Epithelial cell of esophagus (primary cell): ENCODE measurements at regions not wholly inside any gene's neighbourhood (a gene's known extent, or its start where the extent isn't known, plus 50 kb on each side); places are given as distances from the start of the nearest gene placed in this dataset.
A peak's percentile ranks its signal among the peaks of the same experiment; 100 is the strongest.
"Not testable (repeated sequence)": the region's sequence is repeated elsewhere in the genome, so short reads cannot be mapped to it uniquely, and the experiment has no call there.

Source experiments
- DNase-seq: peaks from one replicate; pipeline ENCODE4 v3.0.0; 2010; ENCODE audit warnings: low read depth
- H3K4me3 ChIP-seq: 2 replicates; pipeline ENCODE4 v1.5.1; 2011; ENCODE audit warnings: mild to moderate bottlenecking, low read length, control low read depth
- TF ChIP-seq, protein P1 (sequence below): IDR thresholded peaks from 2 replicates; pipeline ENCODE4 v1.5.1; 2011; ENCODE audit warnings: low read depth, mild to moderate bottlenecking, low read length, control low read depth, inconsistent platforms; ENCODE audit not compliant: insufficient read depth; ENCODE audit errors: missing control alignments

DNA sequence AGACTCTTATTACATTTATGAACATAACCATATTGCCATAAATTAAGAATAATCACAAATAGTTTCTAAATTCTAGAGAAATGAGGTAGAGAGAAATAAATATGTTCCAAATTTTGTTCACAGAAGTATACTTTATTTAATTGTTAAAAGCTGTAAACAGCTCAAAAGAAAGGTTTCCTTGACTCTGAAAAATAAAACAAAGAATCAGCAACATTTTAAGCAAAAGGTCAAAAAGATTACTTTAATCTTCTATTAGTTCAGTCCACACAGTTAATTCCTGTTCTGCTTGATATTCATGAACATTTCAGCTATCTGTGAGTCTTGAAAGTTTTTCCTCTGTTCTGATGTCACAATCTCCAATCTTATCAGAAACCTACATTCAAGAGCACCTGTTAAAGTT is 197.9 kb downstream of the GJA1 start:
- TF ChIP-seq, protein P1, sequence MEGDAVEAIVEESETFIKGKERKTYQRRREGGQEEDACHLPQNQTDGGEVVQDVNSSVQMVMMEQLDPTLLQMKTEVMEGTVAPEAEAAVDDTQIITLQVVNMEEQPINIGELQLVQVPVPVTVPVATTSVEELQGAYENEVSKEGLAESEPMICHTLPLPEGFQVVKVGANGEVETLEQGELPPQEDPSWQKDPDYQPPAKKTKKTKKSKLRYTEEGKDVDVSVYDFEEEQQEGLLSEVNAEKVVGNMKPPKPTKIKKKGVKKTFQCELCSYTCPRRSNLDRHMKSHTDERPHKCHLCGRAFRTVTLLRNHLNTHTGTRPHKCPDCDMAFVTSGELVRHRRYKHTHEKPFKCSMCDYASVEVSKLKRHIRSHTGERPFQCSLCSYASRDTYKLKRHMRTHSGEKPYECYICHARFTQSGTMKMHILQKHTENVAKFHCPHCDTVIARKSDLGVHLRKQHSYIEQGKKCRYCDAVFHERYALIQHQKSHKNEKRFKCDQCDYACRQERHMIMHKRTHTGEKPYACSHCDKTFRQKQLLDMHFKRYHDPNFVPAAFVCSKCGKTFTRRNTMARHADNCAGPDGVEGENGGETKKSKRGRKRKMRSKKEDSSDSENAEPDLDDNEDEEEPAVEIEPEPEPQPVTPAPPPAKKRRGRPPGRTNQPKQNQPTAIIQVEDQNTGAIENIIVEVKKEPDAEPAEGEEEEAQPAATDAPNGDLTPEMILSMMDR, result no peak
- DNase-seq, result no peak

DNA sequence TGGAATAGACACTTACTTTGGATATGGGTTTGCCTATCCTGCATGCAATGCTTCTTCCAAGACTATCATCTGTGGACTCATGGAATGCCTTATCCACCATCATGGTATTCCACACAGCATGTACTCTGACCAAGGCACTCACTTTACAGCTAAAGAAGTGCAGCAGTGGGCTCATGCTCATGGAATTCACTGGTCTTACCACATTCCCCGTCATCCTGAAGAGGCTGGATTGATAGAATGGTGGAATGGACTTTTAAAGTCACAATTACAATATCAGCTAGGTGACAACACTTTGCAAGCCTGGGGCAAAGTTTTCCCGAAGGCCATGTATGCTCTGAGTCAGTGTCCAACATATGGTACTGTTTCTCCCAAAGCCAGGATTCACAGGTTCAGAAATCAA is 199.1 kb downstream of the GJA1 start:
- DNase-seq, H3K4me3 ChIP-seq: not testable (repeated sequence)

More for the DNA sequence above, 197.9 kb downstream of the GJA1 start:
- no peak overlapping the region for H3K4me3 ChIP-seq

DNA sequence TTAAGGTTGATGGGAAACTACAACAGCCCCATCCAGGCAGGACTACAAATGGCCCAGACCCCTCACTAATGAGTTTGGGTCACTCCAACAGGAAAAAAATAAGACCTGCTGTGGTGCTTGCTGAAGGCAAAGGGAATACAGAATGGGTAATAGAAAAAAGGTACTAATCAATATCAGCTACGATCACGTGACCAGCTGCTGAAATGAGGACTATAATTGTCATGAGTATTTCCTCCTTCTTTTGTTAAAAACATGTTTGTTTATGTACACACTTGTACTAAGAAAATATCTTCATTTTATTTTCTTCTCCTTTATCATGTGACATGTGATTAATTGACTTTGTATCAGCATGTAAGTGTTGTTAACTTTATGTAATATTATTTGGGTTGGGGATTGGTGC is 199.9 kb downstream of the GJA1 start:
- TF ChIP-seq, protein P1, result no peak
- no peak for DNase-seq
- no peak overlapping the region for H3K4me3 ChIP-seq

DNA sequence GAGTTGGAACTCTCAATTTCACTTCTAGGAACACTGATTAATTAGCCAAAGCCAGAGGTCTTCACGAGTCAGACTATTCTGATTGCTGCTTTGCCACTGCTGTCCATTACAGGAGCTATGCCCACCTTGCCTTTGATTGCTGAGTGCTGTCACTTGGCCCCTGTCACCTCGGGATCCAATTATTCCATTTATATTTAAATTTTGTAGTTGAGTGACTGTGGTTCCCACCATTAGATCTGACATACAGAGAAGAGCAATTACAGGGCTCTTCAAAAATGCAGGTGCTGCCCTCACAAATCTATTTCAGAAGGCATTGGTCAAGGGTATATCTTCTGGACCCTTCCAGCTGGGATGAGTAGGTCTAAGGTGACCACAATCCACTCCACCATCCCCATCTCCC is 200.8 kb downstream of the GJA1 start:
- DNase-seq, H3K4me3 ChIP-seq: not testable (repeated sequence)

DNA sequence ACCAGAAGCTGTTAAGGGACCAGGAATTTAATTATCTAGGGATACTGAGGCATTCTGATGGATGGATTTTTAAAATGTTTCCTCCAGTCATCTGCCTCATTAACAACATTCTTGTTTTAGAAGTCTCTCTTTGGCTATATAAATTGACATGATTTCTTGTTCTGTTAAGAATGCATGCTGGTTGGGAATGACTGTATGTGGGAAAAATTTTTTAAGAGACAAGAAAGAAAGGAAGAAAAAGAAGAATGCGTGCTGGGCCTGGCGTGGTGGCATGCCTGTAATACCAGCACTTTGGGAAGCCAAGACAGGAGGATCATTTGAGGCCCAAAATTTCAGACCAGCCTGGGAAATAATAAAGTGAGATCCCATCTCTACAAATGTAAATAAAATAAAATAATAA is 203.6 kb downstream of the GJA1 start:
- TF ChIP-seq, protein P1, result no peak
- no peak overlapping the region for H3K4me3 ChIP-seq
- no peak for DNase-seq

DNA sequence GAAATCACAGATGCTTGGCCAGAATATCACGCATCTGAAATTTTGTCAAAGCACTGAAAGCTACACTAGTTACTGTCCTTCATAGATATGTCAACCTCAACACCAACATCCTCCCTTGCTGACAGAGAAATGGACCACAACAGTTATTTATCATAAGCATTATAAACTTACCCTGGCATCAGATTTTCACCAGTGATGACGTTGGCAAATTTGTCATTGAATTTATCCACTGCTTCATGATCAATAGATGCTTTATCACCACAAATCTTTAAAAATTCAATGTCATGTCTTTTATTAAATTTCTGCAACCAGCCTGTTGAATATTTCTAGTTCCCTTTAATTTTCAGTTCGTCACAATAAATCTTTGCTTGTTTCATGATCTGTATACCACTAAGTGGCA is 205.7 kb downstream of the GJA1 start:
- TF ChIP-seq, protein P1, result no peak
- DNase-seq, result no peak
- H3K4me3 ChIP-seq, result no peak overlapping the region

DNA sequence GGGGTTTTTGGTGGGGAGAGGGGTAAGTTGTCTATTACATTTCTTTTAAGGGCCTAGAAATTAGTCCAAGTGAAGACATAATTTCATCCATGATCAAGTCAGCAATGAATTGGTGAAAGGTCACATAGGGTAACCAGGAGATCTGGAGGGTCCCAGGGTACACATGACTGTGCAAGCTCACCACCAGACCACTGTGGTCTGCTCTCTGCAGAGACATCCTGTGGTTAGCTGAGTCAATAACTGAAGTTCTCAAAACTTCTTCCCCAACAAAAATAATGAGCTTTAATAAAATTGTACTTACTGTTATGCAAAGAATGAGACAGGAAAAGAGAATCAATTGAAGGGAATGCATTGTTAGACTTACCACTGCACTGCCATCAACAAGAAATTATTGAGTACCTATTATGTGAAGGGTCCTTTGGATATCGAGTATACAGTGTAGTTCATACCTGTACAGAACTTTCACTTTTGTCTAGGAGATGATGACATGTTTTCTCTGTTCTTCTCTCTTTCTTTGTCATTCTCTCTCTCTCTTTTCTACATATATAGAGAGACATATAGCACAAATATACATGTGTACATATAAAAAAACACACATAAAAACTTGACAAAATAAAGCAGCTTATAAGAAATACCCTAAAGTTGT is 209.8 kb downstream of the GJA1 start:
- DNase-seq, result no peak
- TF ChIP-seq, protein P1, result no peak
- no peak overlapping the region for H3K4me3 ChIP-seq

DNA sequence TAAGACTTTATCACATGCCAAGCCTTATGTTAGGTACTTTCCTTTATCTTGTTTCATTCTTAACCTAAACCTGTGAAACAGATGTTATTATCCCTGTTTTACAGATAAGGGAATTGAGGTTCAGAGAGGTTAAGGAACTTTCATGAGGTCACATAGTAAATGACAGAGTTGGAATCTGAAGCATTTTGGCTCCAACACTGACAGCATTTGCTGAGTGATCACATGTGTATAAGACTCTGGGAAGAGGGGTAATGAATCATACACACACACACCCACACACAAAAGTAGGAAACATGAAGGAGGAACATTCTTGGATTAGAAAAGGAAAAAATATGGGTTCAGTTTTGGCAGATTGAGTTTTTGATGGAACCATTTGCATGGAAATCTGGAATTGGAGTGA is 212.5 kb downstream of the GJA1 start:
- peak; percentile 52 for DNase-seq
- H3K4me3 ChIP-seq, result no peak overlapping the region
- TF ChIP-seq, protein P1, result no peak
